ENCODE measurements at regions not wholly inside any gene's neighbourhood (a gene's known extent, or its start where the extent isn't known, plus 50 kb on each side); places are given as distances from the start of the nearest gene placed in this dataset.

DNA sequence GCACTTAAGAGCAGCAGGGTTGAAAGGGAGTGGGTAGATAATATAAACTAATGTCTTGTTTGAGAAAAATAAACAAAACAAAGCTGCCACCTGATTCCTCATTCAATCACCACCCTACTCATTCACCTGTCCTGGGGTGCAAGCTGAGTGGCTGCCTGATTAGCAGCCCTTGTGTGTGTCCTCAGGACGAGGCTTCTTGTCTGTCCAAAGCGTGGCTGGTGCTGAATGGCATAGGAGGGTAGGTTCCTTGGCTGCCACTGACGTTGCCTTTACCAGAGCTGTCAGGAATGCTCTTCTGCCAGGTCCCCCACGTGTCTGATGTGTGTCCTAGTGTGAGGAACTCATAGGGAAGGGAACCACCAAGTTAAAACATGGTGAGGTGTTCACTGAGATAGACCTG lies 146.6 kb upstream of the SLC24A2 start:
- Histone ChIP-seq H2AFZ (ENCODE audit: low read depth, low read length) (no peak overlapping the region), H3K4me3 (no peak overlapping the region), H3K9me3 (replicated peaks; ENCODE audit: control insufficient read depth, insufficient read depth, low read depth, low read length) (no peaks in the 10 kb centered on the region), H3K79me2 (ENCODE audit: control insufficient read depth, insufficient read depth, low read length) (no peaks in the 10 kb centered on the region), H3K4me2 (ENCODE audit: insufficient read depth, low read length) (no peak overlapping the region), H3K27ac (ENCODE audit: extremely low read depth, low read depth, low read length) (no peak overlapping the region), H3K36me3 (ENCODE audit: control insufficient read depth, insufficient read depth, low read length) (no peaks in the 10 kb centered on the region), H3K4me1 (replicated peaks in 1 of 2; ENCODE audit: control insufficient read depth in 2 of 2, insufficient read depth in 2 of 2, low read length in 2 of 2) (no peaks in the 10 kb centered on the region; a peak in 2 of 5 replicates), H3K9ac (ENCODE audit: insufficient read depth in 1 of 2, low read depth in 2 of 2, low read length in 2 of 2) (no peak overlapping the region), H4K20me1 (replicated peaks; ENCODE audit: control insufficient read depth, insufficient read depth, low read length) (no peaks in the 10 kb centered on the region), H3K27me3 (ENCODE audit: control insufficient read depth in 2 of 2, insufficient read depth in 2 of 2, low read length in 2 of 2) (no peaks in the 10 kb centered on the region), H3K9me1 (ENCODE audit: control insufficient read depth, insufficient read depth, low read length) (no peaks in the 10 kb centered on the region)
- CTCF ChIA-PET (ENCODE audit: low intra/inter-chr PET ratio) = no interaction called here
- TF ChIP-seq EZH2 (IDR thresholded peaks at IDR 0.05; ENCODE audit: borderline replicate concordance, low read depth, low read length) (no peak), SRSF3 (IDR thresholded peaks at IDR 0.05; ENCODE audit: insufficient read depth, low read length) (no peak), NBN (IDR thresholded peaks at IDR 0.05; ENCODE audit: low read depth) (no peak), HDAC8 (tag; IDR thresholded peaks at IDR 0.05) (no peak), MTA2 (IDR thresholded peaks at IDR 0.05; ENCODE audit: low read depth) (no peak), TEAD2 (tag; IDR thresholded peaks at IDR 0.05) (no peak), ZNF217 (CRISPR knock-in tag; IDR thresholded peaks at IDR 0.05) (no peak), ZNF347 (CRISPR knock-in tag; IDR thresholded peaks at IDR 0.05; ENCODE audit: low read depth) (no peak), ELF1 (tag; IDR thresholded peaks at IDR 0.05) (no peak), ZNF551 (CRISPR knock-in tag; IDR thresholded peaks at IDR 0.05) (no peak)
- TF ChIP-seq, protein P1, sequence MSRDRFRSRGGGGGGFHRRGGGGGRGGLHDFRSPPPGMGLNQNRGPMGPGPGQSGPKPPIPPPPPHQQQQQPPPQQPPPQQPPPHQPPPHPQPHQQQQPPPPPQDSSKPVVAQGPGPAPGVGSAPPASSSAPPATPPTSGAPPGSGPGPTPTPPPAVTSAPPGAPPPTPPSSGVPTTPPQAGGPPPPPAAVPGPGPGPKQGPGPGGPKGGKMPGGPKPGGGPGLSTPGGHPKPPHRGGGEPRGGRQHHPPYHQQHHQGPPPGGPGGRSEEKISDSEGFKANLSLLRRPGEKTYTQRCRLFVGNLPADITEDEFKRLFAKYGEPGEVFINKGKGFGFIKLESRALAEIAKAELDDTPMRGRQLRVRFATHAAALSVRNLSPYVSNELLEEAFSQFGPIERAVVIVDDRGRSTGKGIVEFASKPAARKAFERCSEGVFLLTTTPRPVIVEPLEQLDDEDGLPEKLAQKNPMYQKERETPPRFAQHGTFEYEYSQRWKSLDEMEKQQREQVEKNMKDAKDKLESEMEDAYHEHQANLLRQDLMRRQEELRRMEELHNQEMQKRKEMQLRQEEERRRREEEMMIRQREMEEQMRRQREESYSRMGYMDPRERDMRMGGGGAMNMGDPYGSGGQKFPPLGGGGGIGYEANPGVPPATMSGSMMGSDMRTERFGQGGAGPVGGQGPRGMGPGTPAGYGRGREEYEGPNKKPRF (IDR thresholded peaks at IDR 0.05; ENCODE audit: low read depth, low read length) = no peak
- TF ChIP-seq, protein P2, sequence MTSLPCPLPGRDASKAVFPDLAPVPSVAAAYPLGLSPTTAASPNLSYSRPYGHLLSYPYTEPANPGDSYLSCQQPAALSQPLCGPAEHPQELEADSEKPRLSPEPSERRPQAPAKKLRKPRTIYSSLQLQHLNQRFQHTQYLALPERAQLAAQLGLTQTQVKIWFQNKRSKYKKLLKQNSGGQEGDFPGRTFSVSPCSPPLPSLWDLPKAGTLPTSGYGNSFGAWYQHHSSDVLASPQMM (CRISPR knock-in tag; IDR thresholded peaks at IDR 0.05) = no peak
- TF ChIP-seq, protein P3, sequence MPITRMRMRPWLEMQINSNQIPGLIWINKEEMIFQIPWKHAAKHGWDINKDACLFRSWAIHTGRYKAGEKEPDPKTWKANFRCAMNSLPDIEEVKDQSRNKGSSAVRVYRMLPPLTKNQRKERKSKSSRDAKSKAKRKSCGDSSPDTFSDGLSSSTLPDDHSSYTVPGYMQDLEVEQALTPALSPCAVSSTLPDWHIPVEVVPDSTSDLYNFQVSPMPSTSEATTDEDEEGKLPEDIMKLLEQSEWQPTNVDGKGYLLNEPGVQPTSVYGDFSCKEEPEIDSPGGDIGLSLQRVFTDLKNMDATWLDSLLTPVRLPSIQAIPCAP (CRISPR knock-in tag; IDR thresholded peaks at IDR 0.05; ENCODE audit: borderline replicate concordance) = no peak
- TF ChIP-seq, protein P4, sequence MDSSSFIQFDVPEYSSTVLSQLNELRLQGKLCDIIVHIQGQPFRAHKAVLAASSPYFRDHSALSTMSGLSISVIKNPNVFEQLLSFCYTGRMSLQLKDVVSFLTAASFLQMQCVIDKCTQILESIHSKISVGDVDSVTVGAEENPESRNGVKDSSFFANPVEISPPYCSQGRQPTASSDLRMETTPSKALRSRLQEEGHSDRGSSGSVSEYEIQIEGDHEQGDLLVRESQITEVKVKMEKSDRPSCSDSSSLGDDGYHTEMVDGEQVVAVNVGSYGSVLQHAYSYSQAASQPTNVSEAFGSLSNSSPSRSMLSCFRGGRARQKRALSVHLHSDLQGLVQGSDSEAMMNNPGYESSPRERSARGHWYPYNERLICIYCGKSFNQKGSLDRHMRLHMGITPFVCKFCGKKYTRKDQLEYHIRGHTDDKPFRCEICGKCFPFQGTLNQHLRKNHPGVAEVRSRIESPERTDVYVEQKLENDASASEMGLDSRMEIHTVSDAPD (CRISPR knock-in tag; IDR thresholded peaks at IDR 0.05) = no peak
- TF ChIP-seq, protein P5, sequence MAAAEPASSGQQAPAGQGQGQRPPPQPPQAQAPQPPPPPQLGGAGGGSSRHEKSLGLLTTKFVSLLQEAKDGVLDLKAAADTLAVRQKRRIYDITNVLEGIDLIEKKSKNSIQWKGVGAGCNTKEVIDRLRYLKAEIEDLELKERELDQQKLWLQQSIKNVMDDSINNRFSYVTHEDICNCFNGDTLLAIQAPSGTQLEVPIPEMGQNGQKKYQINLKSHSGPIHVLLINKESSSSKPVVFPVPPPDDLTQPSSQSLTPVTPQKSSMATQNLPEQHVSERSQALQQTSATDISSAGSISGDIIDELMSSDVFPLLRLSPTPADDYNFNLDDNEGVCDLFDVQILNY (CRISPR knock-in tag; IDR thresholded peaks at IDR 0.05) = no peak
- TF ChIP-seq, protein P6, sequence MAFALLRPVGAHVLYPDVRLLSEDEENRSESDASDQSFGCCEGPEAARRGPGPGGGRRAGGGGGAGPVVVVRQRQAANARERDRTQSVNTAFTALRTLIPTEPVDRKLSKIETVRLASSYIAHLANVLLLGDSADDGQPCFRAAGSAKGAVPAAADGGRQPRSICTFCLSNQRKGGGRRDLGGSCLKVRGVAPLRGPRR (CRISPR knock-in tag; IDR thresholded peaks at IDR 0.05) = no peak
- in situ Hi-C loops (cut with MboI) (no loop called here), intact Hi-C loops (cut with micrococcal nuclease) (no loop called here)
- no peak for DNase-seq (ENCODE audit: extremely low read depth in 1 of 4, low spot score in 3 of 4)
- no peak for ATAC-seq
- BruUV-seq (replicated peaks) = no TSS peak
- WGBS (ENCODE audit: insufficient coverage, low coverage, missing lambda C conversion rate) = 0% methylated on average over 3 of the region's 4 CpGs
- no peak for FAIRE-seq
- POLR2A ChIA-PET = no interaction called here
